Peyer's patch (tissue), 4 donors: ENCODE measurements at regions not wholly inside any gene's neighbourhood (a gene's known extent, or its start where the extent isn't known, plus 50 kb on each side); places are given as distances from the start of the nearest gene placed in this dataset.

ENCODE experiments used
- DNase-seq, 3 donors: peaks; one replicate each; pipeline ENCODE4 v3.0.0-alpha.2; 2017 to 2019
- H3K27ac ChIP-seq, 4 donors: fragments of 200-600 bp; sonication (generic); one replicate each; pipeline ENCODE4 v1.5.1; 2016 to 2019
- H3K27me3 ChIP-seq, 2 donors: fragments of 200-600 bp; sonication (generic); one replicate each; pipeline ENCODE4 v1.5.1; 2019
- H3K36me3 ChIP-seq, 3 donors: fragments of 200-600 bp; sonication (generic); one replicate each; pipeline ENCODE4 v1.5.1; 2016 to 2019
- H3K4me1 ChIP-seq, 4 donors: fragments of 200-600 bp; sonication (generic); one replicate each; pipeline ENCODE4 v1.5.1; 2016 to 2019
- H3K4me3 ChIP-seq, 4 donors: fragments of 200-600 bp; sonication (generic); 1 replicate in 3 of 4; 2 replicates in 1 of 4; pipeline ENCODE4 v1.5.1; 2016 to 2019; ENCODE audit warnings: mild to moderate bottlenecking in 1 of 4
- H3K9me3 ChIP-seq, 4 donors: fragments of 200-600 bp; sonication (generic); one replicate each; pipeline ENCODE4 v1.5.1; 2016 to 2019; ENCODE audit warnings: mild to moderate bottlenecking in 1 of 4
- POLR2A ChIP-seq, 2 donors: fragments of 450-650 bp; IDR thresholded peaks; one replicate each; pipeline ENCODE4 v1.5.1; 2017; ENCODE audit warnings: antibody characterized with exemption in 2 of 2, mild to moderate bottlenecking in 2 of 2, moderate library complexity in 2 of 2
- TF ChIP-seq, protein P1 (sequence below), 6 experiments: fragments of 450-650 bp in 4 of 6; fragments of 200-600 bp in 2 of 6; sonication (generic) in 1 of 6; IDR thresholded peaks; one replicate each; pipeline ENCODE4 v1.5.1; 2017 to 2019; ENCODE audit warnings: antibody characterized with exemption in 6 of 6, mild to moderate bottlenecking in 3 of 6, moderate library complexity in 1 of 6

DNA sequence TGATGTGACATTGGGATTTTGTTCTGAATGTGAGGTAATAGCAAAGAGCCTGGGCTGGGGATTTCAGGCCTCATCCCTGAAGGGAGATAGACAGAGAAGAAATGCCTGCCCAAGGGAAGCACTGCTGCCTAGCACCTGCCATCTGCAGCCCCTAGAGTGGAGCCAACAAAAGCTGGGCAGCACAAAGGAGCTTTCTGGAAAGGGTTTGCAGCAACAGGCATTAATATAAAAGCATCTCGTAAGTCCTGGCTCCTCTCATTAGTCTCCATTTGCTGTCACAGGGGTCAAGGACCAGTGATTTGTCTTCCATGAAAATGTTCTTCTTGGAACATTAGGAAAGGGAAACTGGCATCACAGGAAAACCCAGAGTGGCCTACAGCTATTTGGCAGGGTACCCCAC lies 157.2 kb upstream of the SLC14A2 start:
- DNase-seq = no peak
- no peak overlapping the region for H3K4me3 ChIP-seq
- no peaks in the 10 kb centered on the region for H3K9me3 ChIP-seq
- no peaks in the 10 kb centered on the region for H3K36me3 ChIP-seq
- no peaks in the 10 kb centered on the region for H3K4me1 ChIP-seq
- H3K27ac ChIP-seq = no peak overlapping the region
- no peak for TF ChIP-seq POLR2A (IDR thresholded peaks at IDR 0.05)
- TF ChIP-seq, protein P1, sequence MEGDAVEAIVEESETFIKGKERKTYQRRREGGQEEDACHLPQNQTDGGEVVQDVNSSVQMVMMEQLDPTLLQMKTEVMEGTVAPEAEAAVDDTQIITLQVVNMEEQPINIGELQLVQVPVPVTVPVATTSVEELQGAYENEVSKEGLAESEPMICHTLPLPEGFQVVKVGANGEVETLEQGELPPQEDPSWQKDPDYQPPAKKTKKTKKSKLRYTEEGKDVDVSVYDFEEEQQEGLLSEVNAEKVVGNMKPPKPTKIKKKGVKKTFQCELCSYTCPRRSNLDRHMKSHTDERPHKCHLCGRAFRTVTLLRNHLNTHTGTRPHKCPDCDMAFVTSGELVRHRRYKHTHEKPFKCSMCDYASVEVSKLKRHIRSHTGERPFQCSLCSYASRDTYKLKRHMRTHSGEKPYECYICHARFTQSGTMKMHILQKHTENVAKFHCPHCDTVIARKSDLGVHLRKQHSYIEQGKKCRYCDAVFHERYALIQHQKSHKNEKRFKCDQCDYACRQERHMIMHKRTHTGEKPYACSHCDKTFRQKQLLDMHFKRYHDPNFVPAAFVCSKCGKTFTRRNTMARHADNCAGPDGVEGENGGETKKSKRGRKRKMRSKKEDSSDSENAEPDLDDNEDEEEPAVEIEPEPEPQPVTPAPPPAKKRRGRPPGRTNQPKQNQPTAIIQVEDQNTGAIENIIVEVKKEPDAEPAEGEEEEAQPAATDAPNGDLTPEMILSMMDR (IDR thresholded peaks at IDR 0.05) = no peak
- no peaks in the 10 kb centered on the region for H3K27me3 ChIP-seq

- H3K9me3 ChIP-seq = no peaks in the 10 kb centered on the region
- no peaks in the 10 kb centered on the region for H3K36me3 ChIP-seq
- no peak for DNase-seq
- no peak overlapping the region for H3K4me3 ChIP-seq
- no peak overlapping the region for H3K27ac ChIP-seq
- no peak for TF ChIP-seq POLR2A (IDR thresholded peaks at IDR 0.05)
- TF ChIP-seq, protein P1 (IDR thresholded peaks at IDR 0.05) = no peak
- H3K4me1 ChIP-seq = no peaks in the 10 kb centered on the region
- H3K27me3 ChIP-seq = no peaks in the 10 kb centered on the region
Observed at GRCh38 chr18:45462179-45462578, 153.1 kb upstream of the SLC14A2 start.

- Histone ChIP-seq H3K4me3 (no peak overlapping the region), H3K27me3 (no peaks in the 10 kb centered on the region), H3K4me1 (no peaks in the 10 kb centered on the region), H3K27ac (no peak overlapping the region), H3K9me3 (no peaks in the 10 kb centered on the region), H3K36me3 (no peaks in the 10 kb centered on the region)
- DNase-seq = no peak
- TF ChIP-seq, protein P1 (IDR thresholded peaks at IDR 0.05) = no peak
- no peak for TF ChIP-seq POLR2A (IDR thresholded peaks at IDR 0.05)
Observed at GRCh38 chr18:45463451-45463850, 151.8 kb upstream of the SLC14A2 start.

GRCh38 chr18:45464619-45465018 lies 150.7 kb upstream of the SLC14A2 start:
- H3K36me3 ChIP-seq = no peaks in the 10 kb centered on the region
- no peak overlapping the region for H3K27ac ChIP-seq
- no peaks in the 10 kb centered on the region for H3K27me3 ChIP-seq
- TF ChIP-seq, protein P1 (IDR thresholded peaks at IDR 0.05) = no peak
- no peak for TF ChIP-seq POLR2A (IDR thresholded peaks at IDR 0.05)
- no peak overlapping the region for H3K4me3 ChIP-seq
- DNase-seq = no peak
- H3K9me3 ChIP-seq = no peaks in the 10 kb centered on the region
- no peaks in the 10 kb centered on the region for H3K4me1 ChIP-seq

GRCh38 chr18:45467293-45467692 lies 148.0 kb upstream of the SLC14A2 start:
- TF ChIP-seq, protein P1 (IDR thresholded peaks at IDR 0.05) = no peak
- TF ChIP-seq POLR2A (IDR thresholded peaks at IDR 0.05) = no peak
- DNase-seq = no peak
- Histone ChIP-seq H3K27me3 (no peaks in the 10 kb centered on the region), H3K9me3 (no peaks in the 10 kb centered on the region), H3K36me3 (no peaks in the 10 kb centered on the region), H3K4me1 (no peaks in the 10 kb centered on the region), H3K4me3 (no peak overlapping the region), H3K27ac (no peak overlapping the region)

GRCh38 chr18:45467945-45468344 lies 147.3 kb upstream of the SLC14A2 start:
- Histone ChIP-seq H3K9me3 (no peaks in the 10 kb centered on the region), H3K4me1 (no peaks in the 10 kb centered on the region), H3K36me3 (no peaks in the 10 kb centered on the region), H3K4me3 (no peak overlapping the region), H3K27me3 (no peaks in the 10 kb centered on the region), H3K27ac (no peak overlapping the region)
- no peak for DNase-seq
- TF ChIP-seq, protein P1 (IDR thresholded peaks at IDR 0.05) = no peak
- no peak for TF ChIP-seq POLR2A (IDR thresholded peaks at IDR 0.05)
